ENCODE measurements at regions not wholly inside any gene's neighbourhood (a gene's known extent, or its start where the extent isn't known, plus 50 kb on each side); places are given as distances from the start of the nearest gene placed in this dataset.

- TF ChIP-seq SP1 (IDR thresholded peaks at IDR 0.05) (no peak), L3MBTL2 (conservative IDR thresholded peaks at IDR 0.05) (no peak), BHLHE40 (IDR thresholded peaks at IDR 0.05; ENCODE audit: borderline replicate concordance) (no peak), ZNF384 (IDR thresholded peaks at IDR 0.05) (no peak), TARDBP (IDR thresholded peaks at IDR 0.05) (no peak), NFRKB (IDR thresholded peaks at IDR 0.05) (no peak)
Observed at GRCh38 chr9:14530841-14531240, 162.4 kb downstream of the ZDHHC21 start.

Data from HEK293T (cell line).